ENCODE measurements at regions not wholly inside any gene's neighbourhood (a gene's known extent, or its start where the extent isn't known, plus 50 kb on each side); places are given as distances from the start of the nearest gene placed in this dataset.
"Not testable (repeated sequence)": the region's sequence is repeated elsewhere in the genome, so short reads cannot be mapped to it uniquely, and the experiment has no call there.

GRCh38 chr7:131051304-131051703 is 276.4 kb upstream of the MKLN1 start:
- FAIRE-seq (no peak), DNase-seq (ENCODE audit: insufficient read length, low spot score) (no peak)
- TF ChIP-seq POU2F2 (IDR thresholded peaks at IDR 0.05; ENCODE audit: low read depth, low read length) (no peak), PAX5 (IDR thresholded peaks at IDR 0.05; ENCODE audit: insufficient read depth, low read length, severe bottlenecking) (no peak), TAF1 (IDR thresholded peaks at IDR 0.05; ENCODE audit: low read depth, low read length) (no peak), SPI1 (IDR thresholded peaks at IDR 0.05; ENCODE audit: low read depth, low read length) (no peak), POLR2AphosphoS5 (IDR thresholded peaks at IDR 0.05; ENCODE audit: low read depth, low read length) (no peak), POLR2A (IDR thresholded peaks at IDR 0.05; ENCODE audit: low read depth, low read length) (no peak)

GRCh38 chr7:131052285-131052904 is 275.3 kb upstream of the MKLN1 start:
- DNase-seq (ENCODE audit: insufficient read length, low spot score) (no peak), FAIRE-seq (no peak)
- TF ChIP-seq POU2F2 (IDR thresholded peaks at IDR 0.05; ENCODE audit: low read depth, low read length) (no peak), PAX5 (IDR thresholded peaks at IDR 0.05; ENCODE audit: insufficient read depth, low read length, severe bottlenecking) (no peak), POLR2A (IDR thresholded peaks at IDR 0.05; ENCODE audit: low read depth, low read length) (no peak), POLR2AphosphoS5 (IDR thresholded peaks at IDR 0.05; ENCODE audit: low read depth, low read length) (no peak), TAF1 (IDR thresholded peaks at IDR 0.05; ENCODE audit: low read depth, low read length) (no peak), SPI1 (IDR thresholded peaks at IDR 0.05; ENCODE audit: low read depth, low read length) (no peak)

GRCh38 chr7:131056007-131056406 is 271.7 kb upstream of the MKLN1 start:
- FAIRE-seq: no peak
- no peak for DNase-seq (ENCODE audit: insufficient read length, low spot score)
- no peak for TF ChIP-seq POU2F2 (IDR thresholded peaks at IDR 0.05; ENCODE audit: low read depth, low read length)
- no peak for TF ChIP-seq TAF1 (IDR thresholded peaks at IDR 0.05; ENCODE audit: low read depth, low read length)
- TF ChIP-seq PAX5 (IDR thresholded peaks at IDR 0.05; ENCODE audit: insufficient read depth, low read length, severe bottlenecking): no peak
- TF ChIP-seq POLR2AphosphoS5 (IDR thresholded peaks at IDR 0.05; ENCODE audit: low read depth, low read length): no peak
- TF ChIP-seq POLR2A (IDR thresholded peaks at IDR 0.05; ENCODE audit: low read depth, low read length): no peak
- no peak for TF ChIP-seq SPI1 (IDR thresholded peaks at IDR 0.05; ENCODE audit: low read depth, low read length)

- DNase-seq (ENCODE audit: insufficient read length, low spot score): no peak
- no peak for TF ChIP-seq SPI1 (IDR thresholded peaks at IDR 0.05; ENCODE audit: low read depth, low read length)
- no peak for TF ChIP-seq POLR2AphosphoS5 (IDR thresholded peaks at IDR 0.05; ENCODE audit: low read depth, low read length)
- TF ChIP-seq POLR2A (IDR thresholded peaks at IDR 0.05; ENCODE audit: low read depth, low read length): no peak
- no peak for TF ChIP-seq PAX5 (IDR thresholded peaks at IDR 0.05; ENCODE audit: insufficient read depth, low read length, severe bottlenecking)
- TF ChIP-seq POU2F2 (IDR thresholded peaks at IDR 0.05; ENCODE audit: low read depth, low read length): no peak
- TF ChIP-seq TAF1 (IDR thresholded peaks at IDR 0.05; ENCODE audit: low read depth, low read length): no peak
- no peak for FAIRE-seq
Measured at GRCh38 chr7:131057015-131057793, 270.5 kb upstream of the MKLN1 start.

DNA sequence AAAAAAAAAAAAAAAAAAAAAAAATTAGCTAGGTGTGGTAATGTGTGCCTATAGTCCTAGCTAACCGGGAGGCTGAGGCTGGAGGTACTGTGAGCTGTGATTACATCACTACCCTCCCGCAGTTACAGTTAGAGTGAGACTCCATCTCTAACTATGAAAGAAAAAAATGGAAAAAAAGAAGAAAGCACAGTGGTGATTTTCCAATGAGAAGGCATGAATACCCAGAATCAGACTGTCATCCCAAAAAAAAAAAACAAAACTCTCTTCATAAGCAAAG is 269.9 kb upstream of the MKLN1 start:
- TF ChIP-seq TAF1 (IDR thresholded peaks at IDR 0.05; ENCODE audit: low read depth, low read length): no peak
- TF ChIP-seq POLR2A (IDR thresholded peaks at IDR 0.05; ENCODE audit: low read depth, low read length): no peak
- TF ChIP-seq POLR2AphosphoS5 (IDR thresholded peaks at IDR 0.05; ENCODE audit: low read depth, low read length): no peak
- no peak for TF ChIP-seq POU2F2 (IDR thresholded peaks at IDR 0.05; ENCODE audit: low read depth, low read length)
- TF ChIP-seq PAX5 (IDR thresholded peaks at IDR 0.05; ENCODE audit: insufficient read depth, low read length, severe bottlenecking): no peak
- TF ChIP-seq SPI1 (IDR thresholded peaks at IDR 0.05; ENCODE audit: low read depth, low read length): no peak
- DNase-seq (ENCODE audit: insufficient read length, low spot score): no peak
- no peak for FAIRE-seq

GRCh38 chr7:131058561-131059288 is 269.0 kb upstream of the MKLN1 start:
- DNase-seq (ENCODE audit: insufficient read length, low spot score); FAIRE-seq: not testable (repeated sequence)

- not testable (repeated sequence) for FAIRE-seq; DNase-seq (ENCODE audit: insufficient read length, low spot score)
Measured at GRCh38 chr7:131059401-131059800, 268.3 kb upstream of the MKLN1 start.

DNA sequence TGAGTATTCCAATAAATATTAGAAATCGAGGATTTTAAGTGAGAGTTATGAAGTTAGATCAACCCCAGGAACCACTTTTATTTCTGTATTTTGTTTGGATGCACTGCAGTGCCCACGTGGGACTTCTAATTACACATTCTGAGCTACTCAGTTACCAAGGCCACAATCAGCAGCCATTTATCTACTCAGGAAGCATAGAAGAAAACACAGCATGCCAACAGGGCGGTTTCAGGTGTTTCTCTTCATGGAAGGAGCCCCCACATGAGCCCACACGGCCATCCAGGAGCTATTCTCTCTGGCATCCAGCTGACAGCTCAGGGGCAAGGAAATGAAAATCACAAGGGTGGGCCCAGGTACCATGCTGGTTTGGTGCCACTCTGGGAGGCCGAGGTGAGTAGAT is 266.5 kb upstream of the MKLN1 start:
- FAIRE-seq: no peak
- no peak for TF ChIP-seq POLR2AphosphoS5 (IDR thresholded peaks at IDR 0.05; ENCODE audit: low read depth, low read length)
- no peak for TF ChIP-seq TAF1 (IDR thresholded peaks at IDR 0.05; ENCODE audit: low read depth, low read length)
- TF ChIP-seq POLR2A (IDR thresholded peaks at IDR 0.05; ENCODE audit: low read depth, low read length): no peak
- no peak for TF ChIP-seq POU2F2 (IDR thresholded peaks at IDR 0.05; ENCODE audit: low read depth, low read length)
- TF ChIP-seq PAX5 (IDR thresholded peaks at IDR 0.05; ENCODE audit: insufficient read depth, low read length, severe bottlenecking): no peak
- no peak for TF ChIP-seq SPI1 (IDR thresholded peaks at IDR 0.05; ENCODE audit: low read depth, low read length)
- no peak for DNase-seq (ENCODE audit: insufficient read length, low spot score)

DNA sequence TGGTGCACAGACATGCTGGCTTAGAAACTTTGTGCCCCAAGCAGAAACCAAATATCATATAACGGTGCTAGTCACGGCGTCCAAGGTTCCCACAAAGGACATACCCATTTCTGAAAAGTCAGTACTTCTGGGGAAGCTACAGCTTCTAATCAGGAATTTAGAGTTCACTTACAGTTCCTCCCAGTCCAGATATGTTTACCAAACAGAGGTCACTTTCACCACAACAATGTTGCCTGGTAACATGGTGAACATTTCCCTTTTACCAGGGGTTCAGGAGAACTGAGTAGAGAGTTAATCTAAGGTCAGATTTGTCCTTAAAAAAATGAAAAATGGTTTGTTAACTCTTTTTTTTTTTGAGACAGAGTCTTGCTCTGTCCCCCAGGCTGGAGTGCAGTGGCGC is 265.9 kb upstream of the MKLN1 start:
- FAIRE-seq: no peak
- TF ChIP-seq POLR2A (IDR thresholded peaks at IDR 0.05; ENCODE audit: low read depth, low read length): no peak
- no peak for TF ChIP-seq PAX5 (IDR thresholded peaks at IDR 0.05; ENCODE audit: insufficient read depth, low read length, severe bottlenecking)
- TF ChIP-seq TAF1 (IDR thresholded peaks at IDR 0.05; ENCODE audit: low read depth, low read length): no peak
- TF ChIP-seq SPI1 (IDR thresholded peaks at IDR 0.05; ENCODE audit: low read depth, low read length): no peak
- TF ChIP-seq POU2F2 (IDR thresholded peaks at IDR 0.05; ENCODE audit: low read depth, low read length): no peak
- TF ChIP-seq POLR2AphosphoS5 (IDR thresholded peaks at IDR 0.05; ENCODE audit: low read depth, low read length): no peak
- DNase-seq (ENCODE audit: insufficient read length, low spot score): no peak

DNA sequence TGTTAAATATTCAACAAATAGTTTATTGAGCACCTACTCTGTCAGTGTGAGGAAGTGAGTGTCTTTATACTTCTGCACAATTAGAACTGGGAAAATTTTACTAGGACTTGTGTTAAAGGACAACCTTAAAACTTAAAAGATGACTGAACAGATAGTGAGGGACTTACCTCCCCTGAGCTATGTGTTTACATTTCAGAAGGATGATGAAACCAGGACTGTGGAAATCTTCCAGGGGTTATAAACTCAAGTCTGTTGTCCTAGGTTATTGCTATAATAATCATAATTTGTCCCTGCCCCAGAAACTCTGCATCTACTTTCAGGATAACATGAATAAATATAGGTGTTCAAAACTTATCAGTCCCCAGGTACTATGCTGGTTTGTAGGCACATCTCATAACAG is 261.0 kb upstream of the MKLN1 start:
- TF ChIP-seq POLR2AphosphoS5 (IDR thresholded peaks at IDR 0.05; ENCODE audit: low read depth, low read length) (no peak), PAX5 (IDR thresholded peaks at IDR 0.05; ENCODE audit: insufficient read depth, low read length, severe bottlenecking) (no peak), SPI1 (IDR thresholded peaks at IDR 0.05; ENCODE audit: low read depth, low read length) (no peak), POLR2A (IDR thresholded peaks at IDR 0.05; ENCODE audit: low read depth, low read length) (no peak), POU2F2 (IDR thresholded peaks at IDR 0.05; ENCODE audit: low read depth, low read length) (no peak), TAF1 (IDR thresholded peaks at IDR 0.05; ENCODE audit: low read depth, low read length) (no peak)
- DNase-seq (ENCODE audit: insufficient read length, low spot score) (no peak), FAIRE-seq (no peak)
